Neural progenitor cell (in vitro differentiated cells): ENCODE measurements at regions not wholly inside any gene's neighbourhood (a gene's known extent, or its start where the extent isn't known, plus 50 kb on each side); places are given as distances from the start of the nearest gene placed in this dataset.

Experiments
- DNase-seq: peaks from one replicate; pipeline ENCODE4 v3.0.0-alpha.2; 2016; ENCODE audit warnings: low spot score
- H2AFZ ChIP-seq: fragments of 200-600 bp; sonication (generic); replicated peaks from 2 replicates; pipeline ENCODE4 v1.6.1; 2016; ENCODE audit warnings: antibody characterized with exemption
- H3F3A ChIP-seq: fragments of 200-600 bp; sonication (generic); 2 replicates; pipeline ENCODE4 v1.6.1; 2016; ENCODE audit warnings: antibody characterized with exemption, low read depth
- H3K27ac ChIP-seq: fragments of 200-600 bp; sonication (generic); 2 replicates; pipeline ENCODE4 v1.5.1; 2016; ENCODE audit warnings: mild to moderate bottlenecking
- H3K27me3 ChIP-seq: fragments of 200-600 bp; sonication (generic); 2 replicates; pipeline ENCODE4 v1.6.1; 2016; ENCODE audit warnings: mild to moderate bottlenecking, moderate library complexity
- H3K36me3 ChIP-seq: fragments of 200-600 bp; sonication (generic); 2 replicates; pipeline ENCODE4 v1.5.1; 2016
- H3K4me1 ChIP-seq: fragments of 200-600 bp; sonication (generic); 2 replicates; pipeline ENCODE4 v1.6.1; 2016; ENCODE audit warnings: mixed run types
- H3K4me2 ChIP-seq: fragments of 200-600 bp; sonication (generic); 2 replicates; pipeline ENCODE4 v1.6.1; 2016
- H3K4me3 ChIP-seq: fragments of 200-600 bp; sonication (generic); 2 replicates; pipeline ENCODE4 v1.5.1; 2016
- H3K79me2 ChIP-seq: fragments of 200-600 bp; sonication (generic); 2 replicates; pipeline ENCODE4 v1.6.1; 2016; ENCODE audit warnings: low read depth
- H3K9ac ChIP-seq: fragments of 200-600 bp; sonication (generic); 2 replicates; pipeline ENCODE4 v1.6.1; 2016
- H3K9me3 ChIP-seq: fragments of 200-600 bp; sonication (generic); 2 replicates; pipeline ENCODE4 v1.5.1; 2016; ENCODE audit warnings: low read depth
- H4K20me1 ChIP-seq: fragments of 200-600 bp; sonication (generic); 2 replicates; pipeline ENCODE4 v1.6.1; 2016; ENCODE audit warnings: low read depth
- H3K27ac Mint-ChIP-seq: 3 replicates; pipeline ENCODE4 v1.8.0; 2021; ENCODE audit warnings: mixed read lengths
- H3K27me3 Mint-ChIP-seq: 2 replicates; pipeline ENCODE4 v1.8.0; 2022; ENCODE audit warnings: low read depth, mild to moderate bottlenecking, inconsistent platforms, moderate library complexity, mixed read lengths; ENCODE audit not compliant: insufficient read depth
- H3K36me3 Mint-ChIP-seq: 3 replicates; pipeline ENCODE4 v1.8.0; 2021; ENCODE audit warnings: mixed read lengths
- H3K4me1 Mint-ChIP-seq: 3 replicates; pipeline ENCODE4 v1.8.0; 2021; ENCODE audit warnings: mixed read lengths
- H3K4me3 Mint-ChIP-seq: 3 replicates; pipeline ENCODE4 v1.8.0; 2021; ENCODE audit warnings: mild to moderate bottlenecking, moderate library complexity, mixed read lengths
- H3K9me3 Mint-ChIP-seq: 3 replicates; pipeline ENCODE4 v1.8.0; 2020; ENCODE audit warnings: mixed read lengths
- EZH2 ChIP-seq: fragments of 200-600 bp; sonication (generic); IDR thresholded peaks from 2 replicates; pipeline ENCODE4 v1.6.1; 2017; ENCODE audit warnings: antibody characterized with exemption, mild to moderate bottlenecking, moderate library complexity
- EZH2phosphoT487 ChIP-seq: fragments of 200-600 bp; sonication (generic); IDR thresholded peaks from 2 replicates; pipeline ENCODE4 v1.6.1; 2017; ENCODE audit warnings: antibody characterized with exemption
- TF ChIP-seq, protein P1 (sequence below): fragments of 200-600 bp; sonication (generic); IDR thresholded peaks from 2 replicates; pipeline ENCODE4 v1.5.1; 2017; ENCODE audit warnings: antibody characterized with exemption, mild to moderate bottlenecking

DNA sequence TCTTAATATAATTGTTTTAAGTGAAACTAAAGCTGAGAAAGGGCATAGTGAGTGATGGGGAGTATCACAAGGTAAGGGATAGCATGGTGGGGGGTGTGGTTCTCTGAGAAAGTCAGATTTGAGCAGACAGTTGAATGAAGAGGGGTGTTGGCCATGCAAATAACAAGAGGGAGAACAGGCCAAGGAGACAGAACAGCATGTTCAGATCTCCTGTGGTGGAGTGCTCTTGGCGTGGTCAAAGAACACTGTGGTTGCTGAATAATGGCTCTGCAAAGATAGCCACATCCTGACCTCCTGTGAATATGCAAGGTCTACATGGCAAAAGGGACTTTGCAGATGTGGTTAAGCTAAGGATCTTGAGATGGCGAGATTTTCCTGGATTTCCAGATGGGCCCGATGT lies 389.2 kb downstream of the TMEM182 start:
- H3K27ac ChIP-seq: no peak overlapping the region
- no peaks in the 10 kb centered on the region for H3K27me3 ChIP-seq
- H3K9ac ChIP-seq: no peak overlapping the region
- no peak overlapping the region for H2AFZ ChIP-seq
- Mint-ChIP-seq H3K4me3 (no peak overlapping the region), H3K9me3 (peaks cover 10% of the 10 kb centered on the region), H3K36me3 (peaks cover 1% of the 10 kb centered on the region), H3K27ac (no peak overlapping the region), H3K4me1 (no peaks in the 10 kb centered on the region), H3K27me3 (peaks cover 3% of the 10 kb centered on the region)
- no peak overlapping the region for H3K4me3 ChIP-seq
- H3K4me1 ChIP-seq: no peaks in the 10 kb centered on the region
- no peak for DNase-seq
- H3K9me3 ChIP-seq: no peaks in the 10 kb centered on the region
- H3F3A ChIP-seq: no peaks in the 10 kb centered on the region
- no peaks in the 10 kb centered on the region for H3K79me2 ChIP-seq
- H3K36me3 ChIP-seq: no peaks in the 10 kb centered on the region
- H3K4me2 ChIP-seq: no peak overlapping the region
- TF ChIP-seq EZH2: no peak
- TF ChIP-seq EZH2phosphoT487: no peak
- TF ChIP-seq, protein P1, sequence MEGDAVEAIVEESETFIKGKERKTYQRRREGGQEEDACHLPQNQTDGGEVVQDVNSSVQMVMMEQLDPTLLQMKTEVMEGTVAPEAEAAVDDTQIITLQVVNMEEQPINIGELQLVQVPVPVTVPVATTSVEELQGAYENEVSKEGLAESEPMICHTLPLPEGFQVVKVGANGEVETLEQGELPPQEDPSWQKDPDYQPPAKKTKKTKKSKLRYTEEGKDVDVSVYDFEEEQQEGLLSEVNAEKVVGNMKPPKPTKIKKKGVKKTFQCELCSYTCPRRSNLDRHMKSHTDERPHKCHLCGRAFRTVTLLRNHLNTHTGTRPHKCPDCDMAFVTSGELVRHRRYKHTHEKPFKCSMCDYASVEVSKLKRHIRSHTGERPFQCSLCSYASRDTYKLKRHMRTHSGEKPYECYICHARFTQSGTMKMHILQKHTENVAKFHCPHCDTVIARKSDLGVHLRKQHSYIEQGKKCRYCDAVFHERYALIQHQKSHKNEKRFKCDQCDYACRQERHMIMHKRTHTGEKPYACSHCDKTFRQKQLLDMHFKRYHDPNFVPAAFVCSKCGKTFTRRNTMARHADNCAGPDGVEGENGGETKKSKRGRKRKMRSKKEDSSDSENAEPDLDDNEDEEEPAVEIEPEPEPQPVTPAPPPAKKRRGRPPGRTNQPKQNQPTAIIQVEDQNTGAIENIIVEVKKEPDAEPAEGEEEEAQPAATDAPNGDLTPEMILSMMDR: no peak
- H4K20me1 ChIP-seq: no peaks in the 10 kb centered on the region

DNA sequence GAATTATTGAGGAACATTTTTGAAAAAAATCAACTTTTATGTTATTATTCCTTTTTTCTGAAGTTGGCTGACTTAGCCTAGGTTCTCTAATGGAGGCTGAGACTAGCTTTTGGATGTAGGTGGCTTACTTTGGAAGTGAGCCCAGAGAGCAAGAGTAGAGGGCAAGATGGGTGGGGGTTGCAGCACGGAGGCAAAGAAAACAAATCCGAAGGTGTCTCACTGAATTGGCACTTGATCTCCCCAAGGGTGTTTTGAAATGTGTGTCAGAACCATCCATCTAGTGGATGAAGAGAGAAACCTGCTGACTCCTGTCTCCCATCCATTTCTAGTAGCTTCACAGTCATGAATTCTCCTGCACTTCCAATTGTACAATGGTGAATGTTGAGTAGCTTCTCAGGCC lies 390.7 kb downstream of the TMEM182 start:
- no peaks in the 10 kb centered on the region for H3K4me1 Mint-ChIP-seq
- Histone ChIP-seq H4K20me1 (no peaks in the 10 kb centered on the region), H3F3A (no peaks in the 10 kb centered on the region), H3K79me2 (no peaks in the 10 kb centered on the region), H3K27ac (no peak overlapping the region), H3K27me3 (no peaks in the 10 kb centered on the region), H3K4me2 (no peak overlapping the region), H3K4me3 (no peak overlapping the region), H2AFZ (no peak overlapping the region), H3K9ac (no peak overlapping the region), H3K36me3 (no peaks in the 10 kb centered on the region), H3K4me1 (no peaks in the 10 kb centered on the region), H3K9me3 (no peaks in the 10 kb centered on the region)
- no peak for DNase-seq
- H3K27me3 Mint-ChIP-seq: peaks cover 6% of the 10 kb centered on the region
- peaks cover 1% of the 10 kb centered on the region for H3K36me3 Mint-ChIP-seq
- TF ChIP-seq, protein P1: no peak
- TF ChIP-seq EZH2phosphoT487 (no peak), EZH2 (no peak)
- peaks cover 10% of the 10 kb centered on the region for H3K9me3 Mint-ChIP-seq
- no peak overlapping the region for H3K27ac Mint-ChIP-seq
- H3K4me3 Mint-ChIP-seq: no peak overlapping the region

DNA sequence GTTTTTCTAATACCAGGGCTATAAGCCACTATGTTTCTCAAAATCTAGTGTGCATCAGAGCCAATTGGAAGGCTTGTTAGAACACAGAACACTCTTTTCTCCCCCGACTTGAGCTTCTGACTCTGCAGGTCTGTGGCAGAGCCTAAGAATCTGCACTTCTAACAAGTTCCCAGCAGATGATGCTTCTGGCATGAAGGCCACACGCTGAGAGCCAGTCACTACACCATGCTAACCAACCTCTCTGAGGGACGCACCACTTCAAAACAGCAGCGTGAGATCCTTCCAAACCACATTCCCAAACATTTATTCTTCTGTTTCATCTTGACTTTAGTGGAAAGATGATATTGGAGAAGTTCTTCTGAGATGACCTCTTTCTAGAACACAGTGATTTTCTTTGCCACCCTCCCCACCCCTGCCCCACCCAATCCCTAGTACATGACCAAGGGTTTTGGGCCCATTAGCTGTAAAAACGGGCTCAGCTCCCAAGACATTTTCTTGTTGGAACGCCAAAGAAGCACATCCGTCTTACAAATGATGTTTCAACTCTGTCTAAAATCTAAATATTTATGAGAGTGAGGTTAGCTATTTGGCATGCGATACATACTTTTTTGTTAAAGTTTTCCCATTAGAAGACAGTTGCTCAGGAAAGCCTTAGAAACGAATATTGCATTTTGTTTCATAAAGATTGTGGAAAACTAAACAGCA lies 391.9 kb downstream of the TMEM182 start:
- Mint-ChIP-seq H3K9me3 (peaks cover 10% of the 10 kb centered on the region), H3K27ac (no peak overlapping the region), H3K4me1 (no peaks in the 10 kb centered on the region), H3K36me3 (peaks cover 1% of the 10 kb centered on the region), H3K27me3 (peaks cover 6% of the 10 kb centered on the region), H3K4me3 (no peak overlapping the region)
- no peak overlapping the region for H3K9ac ChIP-seq
- no peaks in the 10 kb centered on the region for H3K27me3 ChIP-seq
- no peaks in the 10 kb centered on the region for H3K79me2 ChIP-seq
- TF ChIP-seq EZH2 (no peak), EZH2phosphoT487 (no peak)
- TF ChIP-seq, protein P1: no peak
- H3K4me3 ChIP-seq: no peak overlapping the region
- no peaks in the 10 kb centered on the region for H3K36me3 ChIP-seq
- no peaks in the 10 kb centered on the region for H3F3A ChIP-seq
- H3K27ac ChIP-seq: no peak overlapping the region
- H3K9me3 ChIP-seq: no peaks in the 10 kb centered on the region
- no peak overlapping the region for H2AFZ ChIP-seq
- DNase-seq: no peak
- H3K4me1 ChIP-seq: no peaks in the 10 kb centered on the region
- no peak overlapping the region for H3K4me2 ChIP-seq
- H4K20me1 ChIP-seq: no peaks in the 10 kb centered on the region
